ENCODE measurements at regions not wholly inside any gene's neighbourhood (a gene's known extent, or its start where the extent isn't known, plus 50 kb on each side); places are given as distances from the start of the nearest gene placed in this dataset.

DNA sequence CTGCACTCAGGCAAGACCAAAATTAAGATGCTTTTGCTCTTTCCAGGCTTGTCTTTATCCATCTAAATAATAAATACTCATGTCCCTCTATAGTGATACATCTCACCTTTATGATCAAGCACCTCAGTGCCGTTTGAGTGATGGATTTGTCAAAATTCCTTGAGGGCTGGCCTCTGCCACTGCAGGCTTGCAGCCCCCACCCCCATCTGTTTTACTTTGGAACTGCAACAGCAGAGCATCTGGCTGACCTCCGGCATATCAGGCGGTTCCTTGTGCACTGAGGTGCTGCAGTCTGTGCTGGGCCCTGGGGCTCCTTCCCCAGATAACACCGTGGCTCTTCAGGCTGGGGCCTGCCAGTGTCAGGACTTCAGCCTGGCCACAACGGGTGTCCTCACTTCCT is 386.9 kb downstream of the CDH26 start:
- TF ChIP-seq, protein P1, sequence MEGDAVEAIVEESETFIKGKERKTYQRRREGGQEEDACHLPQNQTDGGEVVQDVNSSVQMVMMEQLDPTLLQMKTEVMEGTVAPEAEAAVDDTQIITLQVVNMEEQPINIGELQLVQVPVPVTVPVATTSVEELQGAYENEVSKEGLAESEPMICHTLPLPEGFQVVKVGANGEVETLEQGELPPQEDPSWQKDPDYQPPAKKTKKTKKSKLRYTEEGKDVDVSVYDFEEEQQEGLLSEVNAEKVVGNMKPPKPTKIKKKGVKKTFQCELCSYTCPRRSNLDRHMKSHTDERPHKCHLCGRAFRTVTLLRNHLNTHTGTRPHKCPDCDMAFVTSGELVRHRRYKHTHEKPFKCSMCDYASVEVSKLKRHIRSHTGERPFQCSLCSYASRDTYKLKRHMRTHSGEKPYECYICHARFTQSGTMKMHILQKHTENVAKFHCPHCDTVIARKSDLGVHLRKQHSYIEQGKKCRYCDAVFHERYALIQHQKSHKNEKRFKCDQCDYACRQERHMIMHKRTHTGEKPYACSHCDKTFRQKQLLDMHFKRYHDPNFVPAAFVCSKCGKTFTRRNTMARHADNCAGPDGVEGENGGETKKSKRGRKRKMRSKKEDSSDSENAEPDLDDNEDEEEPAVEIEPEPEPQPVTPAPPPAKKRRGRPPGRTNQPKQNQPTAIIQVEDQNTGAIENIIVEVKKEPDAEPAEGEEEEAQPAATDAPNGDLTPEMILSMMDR (conservative IDR thresholded peaks at IDR 0.05), result no peak
- H3K27ac ChIP-seq, result no peak overlapping the region

DNA sequence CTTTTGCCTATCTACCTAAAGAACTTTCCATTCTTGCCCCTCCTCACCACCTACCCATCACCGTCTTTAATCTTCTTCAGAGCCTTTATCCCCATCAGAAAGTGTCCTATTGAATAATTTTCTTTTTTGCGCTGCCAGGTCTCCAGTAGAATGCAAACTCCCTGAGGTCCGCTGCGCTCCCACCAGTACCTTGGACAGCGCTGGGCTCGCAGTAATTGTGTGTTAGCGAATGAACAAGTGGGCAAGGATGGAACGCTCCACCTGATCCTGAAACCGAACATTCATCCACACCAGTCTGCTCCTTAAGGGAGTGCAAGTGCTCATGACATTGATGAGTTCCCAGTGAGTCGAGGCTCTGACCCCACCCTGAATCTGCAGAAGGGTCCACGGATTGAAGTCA is 391.2 kb downstream of the CDH26 start:
- TF ChIP-seq, protein P1 (conservative IDR thresholded peaks at IDR 0.05), result no peak

DNA sequence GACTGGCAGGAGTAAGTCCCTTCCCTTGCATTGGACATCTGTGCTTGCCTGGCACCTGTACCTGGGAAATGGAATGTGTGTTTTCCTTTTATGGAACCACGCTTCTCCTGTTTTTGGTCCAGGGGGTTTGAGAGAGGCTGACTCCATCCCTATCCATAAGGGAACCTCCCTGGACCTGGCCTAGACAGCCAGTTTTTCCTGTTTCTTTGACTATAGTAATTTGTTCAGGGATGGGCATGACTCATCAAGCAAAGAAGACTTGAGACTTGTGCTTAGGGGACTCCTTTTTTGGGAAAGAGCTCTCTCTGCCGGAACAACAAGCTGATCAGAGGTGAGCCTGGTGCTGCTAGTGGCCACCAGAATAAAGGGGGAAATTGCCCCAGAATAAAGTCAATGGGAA is 393.8 kb downstream of the CDH26 start:
- TF ChIP-seq, protein P1 (conservative IDR thresholded peaks at IDR 0.05), result no peak
- H3K27ac ChIP-seq, result no peak overlapping the region

More for the DNA sequence above, 391.2 kb downstream of the CDH26 start:
- no peak overlapping the region for H3K27ac ChIP-seq

DNA sequence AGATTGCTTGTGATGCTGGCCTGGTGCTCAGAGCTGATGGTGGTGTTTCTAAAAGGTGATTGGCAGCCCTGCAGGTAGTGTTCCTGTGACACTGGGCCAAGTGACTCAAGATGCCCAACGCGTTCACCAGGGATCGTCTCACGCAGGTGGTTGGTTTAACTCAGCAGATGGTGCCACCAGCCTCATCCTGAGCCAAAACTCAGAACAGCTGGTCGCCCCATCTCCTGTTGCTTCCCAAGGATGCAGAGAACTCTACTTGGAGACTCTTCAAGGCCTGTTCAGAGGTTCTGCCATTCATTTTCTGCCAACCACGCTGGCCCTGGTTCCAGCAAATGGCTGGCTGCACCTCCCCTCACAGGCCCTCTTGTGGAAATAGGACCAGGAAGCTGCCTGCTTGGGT is 394.4 kb downstream of the CDH26 start:
- TF ChIP-seq, protein P1 (conservative IDR thresholded peaks at IDR 0.05), result no peak
- H3K27ac ChIP-seq, result no peak overlapping the region

DNA sequence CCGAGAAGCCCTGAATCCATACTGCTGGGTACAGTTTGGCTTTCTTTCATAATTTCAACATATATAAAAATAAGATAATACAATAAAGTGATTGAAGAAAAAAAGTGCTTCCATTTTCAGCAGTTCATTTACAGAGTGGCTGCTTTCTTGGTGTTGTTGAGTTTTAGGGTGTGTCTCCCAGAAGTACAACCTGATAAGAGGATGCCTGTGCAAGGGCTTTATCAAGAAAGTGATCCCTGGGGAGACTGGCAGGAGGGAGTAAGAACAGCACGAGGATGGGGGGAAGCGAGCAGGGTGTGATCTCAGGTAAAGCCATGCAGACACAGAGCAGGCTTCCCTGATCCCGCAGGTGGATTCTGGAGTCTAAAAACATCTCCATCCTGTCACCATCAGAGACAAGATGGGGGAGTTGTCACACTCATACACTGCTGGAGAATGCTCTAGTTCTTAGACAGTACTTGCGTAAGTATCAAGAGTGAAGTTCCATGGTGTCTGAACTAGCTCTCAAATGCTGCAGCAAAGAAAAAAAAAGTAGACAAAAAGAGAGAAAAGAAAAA is 395.9 kb downstream of the CDH26 start:
- H3K27ac ChIP-seq, result no peak overlapping the region
- TF ChIP-seq, protein P1 (conservative IDR thresholded peaks at IDR 0.05), result no peak

DNA sequence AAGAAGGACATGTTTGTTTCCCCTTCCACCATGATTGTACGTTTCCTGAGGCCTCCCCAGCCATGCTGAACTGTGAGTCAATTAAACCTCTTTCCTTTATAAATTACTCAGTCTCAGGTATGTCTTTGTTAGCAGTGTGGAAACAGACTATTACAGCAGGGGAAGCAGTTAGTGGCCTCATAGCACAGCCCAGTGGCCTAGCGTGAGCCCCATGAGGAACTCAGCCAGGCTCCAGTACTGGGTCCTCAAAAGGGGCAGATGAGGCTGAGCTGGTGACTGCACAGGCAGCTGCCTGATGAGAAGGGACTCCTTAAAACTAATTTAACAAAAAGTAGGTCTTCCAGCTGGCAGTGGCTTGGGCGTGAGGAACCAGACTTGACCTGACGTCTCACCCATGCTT is 399.9 kb downstream of the CDH26 start:
- H3K27ac ChIP-seq, result no peak overlapping the region
- TF ChIP-seq, protein P1 (conservative IDR thresholded peaks at IDR 0.05), result peak; percentile 25; the same call in 1 of the 2 replicates

DNA sequence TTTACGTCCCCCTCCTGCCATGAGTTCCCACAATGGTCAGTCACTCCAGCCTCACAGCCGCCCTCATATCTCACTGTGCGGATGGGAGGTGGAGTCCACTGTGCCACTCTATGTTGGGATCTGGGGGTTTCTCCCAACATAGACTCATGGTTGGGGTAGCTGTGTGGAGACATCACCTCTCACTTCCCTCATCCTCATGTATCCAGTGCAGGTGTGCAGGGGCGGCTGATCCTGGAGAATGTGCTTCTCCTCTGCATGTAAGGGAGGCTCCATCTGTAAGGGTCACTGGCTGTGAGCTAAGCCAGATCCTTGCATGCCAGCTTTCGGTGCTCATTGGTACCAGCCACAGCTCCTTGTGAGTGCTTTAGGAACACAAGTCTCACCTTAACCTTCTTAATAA is 400.8 kb downstream of the CDH26 start:
- TF ChIP-seq, protein P1 (conservative IDR thresholded peaks at IDR 0.05), result no peak
- H3K27ac ChIP-seq, result no peak overlapping the region
